ENCODE measurements at regions not wholly inside any gene's neighbourhood (a gene's known extent, or its start where the extent isn't known, plus 50 kb on each side); places are given as distances from the start of the nearest gene placed in this dataset.

GRCh38 chr4:183848805-183849204 is 56.3 kb upstream of the STOX2 start:
- no peak for DNase-seq

- no peak for DNase-seq
Observed at GRCh38 chr4:183852910-183853547, 52.1 kb upstream of the STOX2 start.

- DNase-seq = no peak
Observed at GRCh38 chr4:183853548-183853940, 51.6 kb upstream of the STOX2 start.
